OCI-LY1 (cell line): ENCODE measurements at regions not wholly inside any gene's neighbourhood (a gene's known extent, or its start where the extent isn't known, plus 50 kb on each side); places are given as distances from the start of the nearest gene placed in this dataset.

ENCODE experiments used
- CTCF ChIP-seq: fragments of 200-600 bp; sonication (generic), shearing (Covaris generic); IDR thresholded peaks from 2 replicates; pipeline ENCODE4 v1.5.1; 2017; ENCODE audit warnings: mild to moderate bottlenecking, antibody characterized with exemption, low read length, moderate library complexity, mixed read lengths
- EZH2 ChIP-seq: fragments of 200-600 bp; sonication (generic), shearing (Covaris generic); IDR thresholded peaks from 2 replicates; pipeline ENCODE4 v1.8.0; 2017; ENCODE audit warnings: borderline replicate concordance, mixed run types, mild to moderate bottlenecking, antibody characterized with exemption, low read length, moderate library complexity, mixed read lengths

- TF ChIP-seq CTCF (no peak), EZH2 (no peak)
These were observed 135.3 kb downstream of the MEX3B start for GRCh38 chr15:81910355-81911021.
